Hepatocyte (in vitro differentiated cells): ENCODE measurements at regions not wholly inside any gene's neighbourhood (a gene's known extent, or its start where the extent isn't known, plus 50 kb on each side); places are given as distances from the start of the nearest gene placed in this dataset.

Source experiments
- CTCF ChIP-seq: fragments of 200-600 bp; sonication (generic); IDR thresholded peaks from 2 replicates; pipeline ENCODE4 v1.5.1; 2016; ENCODE audit warnings: antibody characterized with exemption, mild to moderate bottlenecking; ENCODE audit not compliant: poor library complexity
- EZH2 ChIP-seq: fragments of 200-600 bp; sonication (generic); IDR thresholded peaks from 2 replicates; pipeline ENCODE4 v1.6.1; 2016; ENCODE audit warnings: antibody characterized with exemption, mild to moderate bottlenecking, borderline replicate concordance
- EZH2phosphoT487 ChIP-seq: fragments of 200-600 bp; sonication (generic); IDR thresholded peaks from one replicate; pipeline ENCODE4 v1.6.1; 2018; ENCODE audit warnings: antibody characterized with exemption, mild to moderate bottlenecking, low read depth, moderate library complexity; ENCODE audit not compliant: unreplicated experiment, severe bottlenecking

- TF ChIP-seq EZH2 (no peak), CTCF (peak; percentile 11), EZH2phosphoT487 (no peak)
Observed at GRCh38 chr12:124510301-124510970, 57.0 kb downstream of the NCOR2 start.
